HG02840 (cell line): ENCODE measurements at regions not wholly inside any gene's neighbourhood (a gene's known extent, or its start where the extent isn't known, plus 50 kb on each side); places are given as distances from the start of the nearest gene placed in this dataset.

ENCODE experiments used
- ATAC-seq: cut with Tn5 transposase; IDR thresholded peaks from one replicate; pipeline ENCODE4 v1.9.1; 2021; ENCODE audit warnings: mild to moderate bottlenecking, moderate library complexity, moderate number of reproducible peaks; ENCODE audit not compliant: unreplicated experiment, low FRiP score

DNA sequence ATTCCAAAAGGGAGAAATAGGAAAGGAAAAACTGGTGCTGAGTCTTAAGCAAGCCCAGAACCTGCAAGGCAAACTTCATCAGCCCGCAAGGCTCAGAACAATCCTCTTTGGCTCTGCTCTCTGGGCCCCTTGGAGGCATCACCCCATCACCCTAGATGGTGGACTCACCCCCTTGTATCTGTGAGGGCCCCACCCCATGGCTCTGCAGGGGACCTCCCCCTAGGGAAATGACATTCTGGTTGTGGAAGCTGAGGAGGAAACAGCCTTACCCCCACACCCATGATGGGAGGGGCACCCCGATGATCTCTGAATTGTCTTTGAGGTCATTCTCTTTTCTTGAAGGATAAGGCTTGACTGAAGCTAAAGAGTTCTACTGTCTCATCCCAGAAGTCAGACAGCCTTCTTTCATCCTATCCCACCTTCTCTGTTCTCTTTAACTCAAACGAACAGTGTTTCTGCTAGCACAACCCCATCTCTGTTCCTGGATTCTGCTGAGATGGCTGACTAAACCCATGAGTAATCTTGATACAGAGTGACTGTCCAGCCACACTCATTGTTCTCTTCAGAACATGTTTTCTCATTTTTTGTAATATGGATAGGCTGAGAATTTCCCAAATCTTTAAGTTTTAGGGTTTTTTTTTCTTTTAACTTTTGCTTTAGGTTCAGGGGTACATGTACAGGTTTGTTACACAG, 492.1 kb upstream of the MYT1L start:
- ATAC-seq = no peak

DNA sequence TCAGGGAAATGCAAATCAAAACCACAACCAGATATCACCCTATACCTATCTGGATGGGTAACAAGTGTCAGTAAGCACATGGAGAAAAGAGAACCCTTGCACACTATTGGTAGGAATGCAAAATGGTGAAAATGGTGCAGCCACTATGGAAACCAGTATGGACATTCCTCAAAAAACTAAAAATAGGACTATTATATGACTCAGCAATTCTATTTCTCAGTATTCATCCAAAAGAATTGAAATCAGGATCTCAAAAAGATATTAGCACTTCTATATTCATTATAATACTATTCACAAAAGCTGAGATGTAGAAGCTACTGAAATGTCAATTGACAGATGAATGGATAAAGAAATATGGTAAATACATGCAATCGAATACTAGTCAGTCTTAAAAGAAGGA, 491.1 kb upstream of the MYT1L start:
- ATAC-seq = no peak

DNA sequence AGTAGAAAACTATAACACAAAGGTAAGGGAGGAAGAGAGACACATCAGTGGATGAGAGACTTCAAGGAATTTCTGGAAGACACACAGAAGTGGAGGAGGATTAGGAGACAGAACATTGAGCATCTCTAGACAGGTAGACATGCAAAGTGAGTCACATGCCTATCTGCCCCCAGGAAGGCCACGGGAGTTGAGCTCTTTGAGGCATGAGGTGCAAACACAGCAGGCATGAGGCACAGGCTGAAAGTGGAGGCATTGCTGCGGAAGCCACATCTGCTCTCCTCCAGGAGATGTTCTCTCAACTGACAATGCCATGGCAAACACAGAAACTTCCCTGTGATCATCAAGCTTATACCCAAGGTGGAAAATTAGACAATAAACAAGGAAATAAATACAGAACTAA, 481.6 kb upstream of the MYT1L start:
- ATAC-seq = no peak

DNA sequence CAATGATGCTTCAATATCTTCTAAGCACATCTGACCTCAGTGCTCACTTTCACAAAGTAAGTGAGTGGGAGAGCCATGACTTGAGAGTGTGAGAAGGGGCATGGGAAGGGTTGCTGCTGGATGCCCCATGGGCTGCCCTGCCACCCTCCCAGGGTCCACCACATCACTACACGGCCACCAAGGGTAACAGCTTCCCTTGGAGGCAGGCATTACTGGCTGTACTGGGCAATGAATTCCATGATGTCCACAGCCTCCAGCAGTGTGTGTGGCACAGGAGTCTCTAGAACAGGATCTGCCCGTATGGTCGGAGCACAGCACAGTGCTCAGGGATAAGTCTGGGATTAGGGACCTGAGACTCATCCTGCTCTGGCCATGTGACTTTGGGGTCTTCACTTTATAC, 481.0 kb upstream of the MYT1L start:
- no peak for ATAC-seq

DNA sequence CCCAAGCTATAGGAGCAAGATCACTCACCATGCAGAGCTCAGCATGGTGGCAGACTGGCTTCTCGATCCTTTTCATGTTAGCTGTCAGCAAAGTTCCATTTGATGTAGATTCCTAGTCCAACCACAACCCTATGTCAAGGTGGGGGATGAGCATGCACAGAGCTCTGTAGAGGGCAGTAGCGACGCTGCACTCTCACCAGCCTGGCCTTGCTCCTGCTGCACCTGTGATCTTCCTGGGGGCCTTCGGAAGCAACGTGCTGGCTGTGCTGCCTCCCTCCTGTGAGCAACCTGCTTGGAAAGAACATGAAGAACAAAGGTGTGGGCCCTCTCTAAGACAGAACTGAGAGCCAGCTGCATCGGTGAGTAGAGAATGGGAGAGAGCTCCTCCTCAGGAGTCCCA, 479.4 kb upstream of the MYT1L start:
- ATAC-seq = no peak

DNA sequence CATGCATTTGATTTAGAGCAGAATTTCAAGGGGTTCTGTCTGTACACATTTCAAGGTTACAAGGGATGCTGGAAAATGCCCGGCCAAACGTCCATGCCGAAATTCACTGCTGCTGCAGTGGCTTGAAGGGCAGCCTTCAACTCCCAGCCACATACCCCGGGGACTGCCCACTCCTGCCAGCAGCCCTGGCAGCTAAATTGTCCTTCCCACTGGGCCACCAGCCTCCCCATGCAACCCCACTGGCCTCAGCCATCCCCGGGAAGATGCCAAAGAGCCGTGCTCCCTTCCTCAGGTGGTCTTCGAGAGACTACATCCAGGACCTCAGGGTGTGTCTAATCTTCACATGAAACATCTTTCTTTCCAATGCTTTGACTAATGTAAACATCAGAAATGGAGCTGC, 478.7 kb upstream of the MYT1L start:
- ATAC-seq = no peak

DNA sequence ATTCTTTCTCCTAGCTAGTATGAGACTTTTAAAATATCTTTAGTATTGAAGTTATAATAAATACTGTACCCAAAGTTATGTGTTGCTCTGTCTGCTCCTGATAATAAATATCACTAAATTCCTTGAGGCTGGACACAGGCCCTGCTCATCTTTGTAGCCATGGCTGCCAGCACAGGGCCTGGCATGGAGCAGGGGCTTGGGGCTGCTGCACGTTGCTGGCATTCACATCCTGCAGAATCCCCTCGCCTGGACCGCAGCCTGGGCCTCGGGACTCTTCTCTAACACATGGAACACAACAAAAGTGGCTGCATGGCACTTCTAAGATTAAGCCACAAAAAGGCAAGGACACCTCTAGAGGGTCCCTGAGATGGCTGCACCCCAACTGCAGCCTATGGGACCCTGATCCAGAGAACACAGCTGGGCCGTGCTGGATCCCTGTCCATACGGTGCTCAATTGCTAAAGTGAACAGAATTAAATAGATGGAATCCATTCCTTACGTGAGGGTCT, 477.5 kb upstream of the MYT1L start:
- ATAC-seq = no peak

DNA sequence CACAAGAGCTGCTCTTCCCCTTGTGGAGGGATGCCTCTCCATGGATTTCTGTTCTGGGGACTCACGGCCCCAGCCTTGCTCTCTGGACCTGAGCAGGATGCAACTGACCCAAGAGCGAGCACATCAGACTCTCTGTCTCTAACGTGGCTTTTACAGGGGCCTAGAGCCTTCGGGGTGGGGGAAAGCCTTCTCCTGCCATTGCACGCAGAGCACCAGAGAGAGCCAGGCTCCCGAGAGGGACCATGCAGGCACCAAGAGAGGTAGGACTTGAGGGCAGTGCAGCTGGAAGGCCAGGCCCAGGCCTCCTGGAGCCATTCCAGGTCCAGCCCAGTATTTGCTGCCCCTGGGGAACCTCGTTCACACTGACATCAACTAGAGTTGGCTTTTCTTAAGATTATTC, 475.6 kb upstream of the MYT1L start:
- ATAC-seq = no peak

DNA sequence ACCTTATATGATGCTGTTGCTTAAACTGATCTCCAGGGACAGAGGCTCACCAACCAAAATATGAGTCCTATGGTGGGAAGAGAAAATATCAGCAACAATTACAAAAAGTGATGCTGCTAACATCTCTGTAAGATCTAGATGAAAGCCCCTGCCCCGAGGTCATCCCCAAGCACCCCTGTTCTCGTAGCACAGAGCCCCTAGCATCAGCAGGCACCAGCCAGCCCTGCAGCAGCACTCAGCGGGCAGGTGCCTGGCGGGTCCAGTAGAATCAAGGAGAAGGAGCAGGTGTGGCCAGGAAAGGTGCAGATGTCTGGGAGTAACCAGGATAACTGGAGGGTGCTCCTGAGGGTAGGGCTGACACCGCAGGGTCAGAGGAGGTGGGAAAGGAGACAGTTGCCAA, 474.2 kb upstream of the MYT1L start:
- no peak for ATAC-seq

DNA sequence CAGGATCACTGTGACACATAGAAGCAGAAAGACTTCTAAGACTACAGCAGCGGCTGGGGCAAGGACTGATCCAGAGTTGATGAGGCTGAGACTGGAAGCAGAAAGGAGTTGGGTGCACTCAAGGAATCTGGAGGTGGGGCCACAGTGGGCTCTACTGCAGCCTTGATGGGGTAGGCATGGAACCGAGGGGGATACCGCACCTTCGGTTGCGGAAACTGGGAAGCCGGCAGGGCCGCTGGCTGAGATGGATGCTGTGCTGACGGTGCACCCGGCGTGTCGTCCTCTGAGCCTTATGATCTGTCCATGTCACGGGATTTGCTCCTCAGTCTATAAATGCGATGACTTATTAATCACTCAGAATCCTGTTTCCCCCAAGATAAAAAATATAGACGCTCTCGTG, 473.5 kb upstream of the MYT1L start:
- ATAC-seq = no peak

DNA sequence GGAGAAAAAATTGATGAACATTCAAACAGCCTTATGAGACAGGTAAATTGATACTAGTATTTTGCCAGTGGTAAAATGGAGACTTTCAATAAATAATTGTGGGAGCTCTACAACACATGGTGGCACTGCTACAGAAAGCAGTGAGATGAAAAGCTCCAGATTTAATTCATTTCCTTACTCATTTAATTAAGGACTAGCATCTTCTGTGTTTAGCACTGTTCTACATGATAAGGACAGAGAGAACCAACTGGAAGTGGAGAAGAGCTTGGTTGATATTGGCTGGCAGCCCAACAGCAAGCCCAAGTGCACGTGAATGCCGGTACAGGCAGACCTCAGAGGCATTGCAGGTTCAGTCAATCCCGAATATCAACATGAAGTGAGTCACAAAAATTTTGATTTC, 470.4 kb upstream of the MYT1L start:
- ATAC-seq = no peak

DNA sequence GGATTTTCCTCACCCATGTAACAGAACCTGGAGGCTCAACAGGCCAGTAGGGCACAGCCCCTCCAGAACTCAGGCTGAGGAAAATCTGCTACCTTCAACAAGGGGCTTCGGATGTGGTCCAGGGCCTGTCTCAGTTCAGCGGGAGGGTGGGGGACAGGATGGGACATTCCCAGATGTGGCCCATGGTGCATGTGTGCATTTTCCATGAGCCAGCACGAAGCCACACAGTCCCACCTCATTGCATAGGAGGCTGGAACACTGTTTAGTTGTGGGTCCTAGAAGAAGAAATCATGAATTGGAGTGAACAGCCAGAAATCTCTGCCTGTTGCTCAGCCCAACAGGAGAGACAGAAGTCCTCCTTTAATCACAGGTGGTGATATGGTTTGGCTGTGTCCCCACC, 469.6 kb upstream of the MYT1L start:
- ATAC-seq = no peak

DNA sequence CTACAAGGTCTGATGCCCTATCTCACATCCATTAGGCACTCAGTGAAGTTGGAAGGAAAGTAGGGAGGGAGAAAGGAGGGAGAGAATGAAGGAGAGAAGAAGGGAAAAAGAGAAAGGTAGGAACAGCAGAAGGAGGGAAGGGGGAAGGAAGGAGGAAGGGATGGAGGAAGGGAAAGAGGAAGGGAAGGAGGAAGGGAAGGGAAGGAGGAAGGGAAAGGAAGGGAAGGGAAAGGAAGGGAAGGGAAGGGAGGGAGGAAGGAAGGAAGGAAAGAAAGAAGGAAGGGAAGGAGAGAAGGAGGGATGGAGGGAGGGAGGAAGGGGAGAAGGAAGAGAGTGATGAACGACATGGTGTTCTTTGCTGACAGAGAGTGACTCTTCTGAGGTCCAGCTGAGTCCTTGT, 468.9 kb upstream of the MYT1L start:
- no peak for ATAC-seq

DNA sequence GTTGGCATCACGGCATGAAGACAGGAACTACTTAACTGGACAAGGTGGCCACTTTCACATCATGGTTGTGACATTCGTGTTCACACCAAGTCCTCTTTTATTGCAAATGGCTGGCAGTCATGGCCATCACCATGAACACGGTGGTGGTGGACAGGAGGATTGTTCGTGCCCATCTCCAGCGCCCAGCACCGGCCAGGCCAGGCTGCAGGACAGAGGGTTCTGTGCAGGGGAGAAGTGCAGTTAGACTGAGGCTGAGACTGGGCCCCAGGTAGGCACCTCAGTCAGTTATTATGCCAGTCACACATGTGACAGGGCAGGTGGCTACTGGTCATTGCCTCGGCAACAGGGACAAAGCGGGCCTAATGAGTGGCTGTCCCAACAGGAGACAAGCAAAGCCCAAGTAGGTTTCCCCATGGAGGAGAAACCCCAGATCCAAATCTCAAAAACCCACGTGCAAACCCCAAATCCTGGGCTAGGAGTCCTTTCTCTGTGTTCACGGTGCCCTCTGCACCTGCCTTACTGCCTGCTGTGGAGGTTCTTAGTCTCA, 468.1 kb upstream of the MYT1L start:
- no peak for ATAC-seq

DNA sequence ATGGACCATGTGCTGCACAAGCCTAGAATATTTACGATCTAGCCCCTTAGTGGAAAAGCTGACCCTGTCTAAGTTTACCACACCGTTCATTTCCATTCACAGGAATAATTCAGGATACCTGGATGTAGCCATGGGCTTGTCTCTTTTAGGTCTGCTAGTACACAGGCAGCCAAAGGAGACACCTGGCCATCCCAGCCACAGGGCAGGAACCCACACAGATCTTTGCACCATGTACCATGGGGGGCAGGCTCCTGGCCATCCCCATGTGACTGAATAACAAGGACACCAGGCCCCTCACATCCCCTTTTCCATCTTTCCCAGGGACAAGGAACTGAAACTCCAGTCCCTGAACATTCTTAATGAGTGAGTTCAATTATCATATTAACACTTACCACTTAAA, 467.3 kb upstream of the MYT1L start:
- ATAC-seq = no peak

DNA sequence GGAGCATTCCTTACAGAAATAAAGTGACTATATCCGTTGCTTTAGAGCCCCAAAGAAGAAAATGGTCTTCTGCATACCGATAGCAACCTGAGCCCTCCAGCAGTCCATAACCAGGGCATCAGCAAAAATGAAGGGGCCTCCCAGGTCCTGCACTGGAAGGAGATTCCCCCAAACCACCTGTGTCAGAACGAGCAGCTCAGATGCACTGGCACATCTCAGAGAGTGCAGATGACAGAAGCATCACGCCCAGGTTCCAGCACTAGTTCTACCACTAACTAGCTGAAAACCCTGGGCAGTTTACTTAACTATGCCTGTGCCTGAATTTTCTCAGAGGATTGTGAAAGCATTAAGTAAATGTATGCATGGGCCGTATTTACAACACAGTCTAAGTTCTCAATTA, 466.7 kb upstream of the MYT1L start:
- no peak for ATAC-seq

DNA sequence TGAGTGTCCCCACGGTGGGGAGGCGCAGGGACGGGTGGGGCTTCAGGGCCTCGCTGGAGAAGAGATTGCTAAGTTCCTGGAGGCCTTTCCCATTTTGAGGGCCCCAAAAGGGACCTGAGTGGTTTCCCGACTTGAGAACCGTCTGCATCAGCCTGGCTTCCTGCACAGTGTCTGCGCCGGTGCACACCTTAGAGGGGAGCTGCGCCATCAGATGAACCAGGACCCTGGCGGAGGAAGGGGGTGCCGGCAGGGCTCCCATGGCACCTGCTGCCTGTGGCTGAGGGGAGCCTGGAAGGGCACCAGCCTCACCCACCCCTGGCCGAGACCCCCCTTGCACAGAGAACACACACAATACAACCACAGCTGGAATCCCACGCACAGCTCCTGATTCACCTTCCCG, 465.1 kb upstream of the MYT1L start:
- no peak for ATAC-seq

DNA sequence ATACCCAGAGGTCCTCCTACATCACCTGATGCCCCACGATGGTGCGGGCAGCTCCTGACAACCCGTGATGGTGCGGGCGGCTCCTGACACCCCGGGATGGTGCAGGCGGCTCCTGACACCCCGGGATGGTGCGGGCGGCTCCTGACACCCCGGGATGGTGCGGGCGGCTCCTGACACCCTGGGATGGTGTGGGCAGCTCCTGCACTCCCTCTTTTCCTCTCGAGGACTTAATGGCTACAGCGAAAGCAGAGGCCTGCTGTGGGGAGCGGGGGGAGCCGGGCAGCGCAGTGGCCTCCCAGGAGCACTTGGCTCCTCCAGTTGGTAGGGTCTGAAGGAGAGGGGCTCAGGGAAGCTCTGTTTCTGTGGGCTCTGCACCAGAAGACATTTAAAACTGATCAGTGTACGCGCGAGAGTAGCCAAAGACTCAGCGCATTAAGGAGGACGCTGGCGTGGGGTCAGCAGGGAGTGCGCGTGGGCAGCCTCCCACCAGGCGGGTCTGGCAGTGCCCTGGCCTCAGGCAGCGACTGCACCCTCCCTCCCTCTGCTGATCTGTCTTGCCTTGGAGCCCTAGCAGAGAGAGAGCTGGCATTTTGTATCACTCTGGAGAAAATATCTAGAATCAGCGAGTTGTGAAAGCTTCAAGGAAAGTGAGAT, 464.5 kb upstream of the MYT1L start:
- ATAC-seq = no peak

DNA sequence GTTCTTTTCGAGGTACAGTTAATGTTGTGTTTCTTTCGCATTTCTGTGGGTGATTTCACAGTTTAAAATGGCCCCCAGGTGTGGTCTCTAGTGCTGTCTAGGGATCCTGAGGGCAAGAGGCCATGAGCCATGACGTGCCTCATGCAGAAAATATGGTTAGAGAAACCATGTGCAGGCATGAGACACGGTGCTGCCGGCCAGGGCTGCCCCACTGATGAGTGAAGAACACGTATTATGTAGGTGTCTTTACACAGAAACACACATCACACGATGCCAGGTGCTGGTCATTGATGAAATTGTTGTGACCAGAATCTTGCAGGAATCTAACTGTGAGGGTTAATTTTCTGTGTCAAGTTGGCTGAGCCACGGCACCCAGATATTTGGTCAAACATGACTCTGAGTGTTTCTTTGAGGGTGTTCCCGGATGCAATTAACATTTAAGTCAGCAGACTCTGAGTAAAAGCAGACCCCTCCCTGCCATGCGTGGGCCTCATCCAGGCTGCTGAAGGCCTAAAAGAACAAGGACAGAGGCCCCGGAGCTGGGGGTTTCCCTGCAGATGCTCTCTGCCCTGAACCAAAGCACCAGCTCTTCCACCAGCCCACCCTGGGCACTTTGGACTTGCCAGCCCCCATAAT, 463.0 kb upstream of the MYT1L start:
- no peak for ATAC-seq

DNA sequence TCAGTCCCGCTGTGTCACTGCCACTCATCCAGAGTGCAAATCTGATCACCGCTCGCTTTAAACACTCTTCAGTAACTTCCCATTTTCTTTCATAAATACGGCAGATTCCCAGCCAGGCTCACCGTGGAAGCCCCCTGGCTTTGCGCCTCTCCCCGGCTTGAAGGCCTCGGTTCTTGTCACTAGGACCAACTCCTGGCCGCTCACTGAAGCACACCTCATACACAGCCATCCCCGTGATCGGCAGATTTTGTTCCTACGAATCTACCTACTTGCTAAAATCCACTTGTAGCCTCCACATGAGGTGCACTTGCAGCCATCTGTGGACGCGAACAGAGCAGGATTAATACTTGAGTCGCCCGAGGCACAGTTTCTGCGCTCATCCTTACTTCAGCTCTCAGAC, 462.4 kb upstream of the MYT1L start:
- ATAC-seq = no peak

DNA sequence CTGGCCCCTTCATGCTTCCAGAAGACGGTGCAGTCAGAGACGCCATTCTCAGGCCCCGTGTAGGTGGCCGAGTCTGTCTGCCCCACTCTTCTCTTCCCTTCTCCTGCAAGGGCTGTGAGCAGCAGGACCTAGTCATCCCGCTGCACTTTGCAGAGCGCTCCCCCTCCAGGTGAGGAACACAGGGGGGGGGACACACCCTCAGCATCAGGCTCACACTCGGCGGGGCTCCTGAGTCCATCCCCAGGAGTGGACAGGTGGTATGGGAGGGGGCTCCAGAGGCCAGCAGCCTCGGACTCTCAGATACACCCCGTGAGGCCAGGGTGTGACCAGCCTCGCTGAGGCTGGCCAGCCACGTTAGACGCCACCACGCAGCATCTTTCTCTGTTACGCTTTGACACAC, 460.5 kb upstream of the MYT1L start:
- no peak for ATAC-seq

DNA sequence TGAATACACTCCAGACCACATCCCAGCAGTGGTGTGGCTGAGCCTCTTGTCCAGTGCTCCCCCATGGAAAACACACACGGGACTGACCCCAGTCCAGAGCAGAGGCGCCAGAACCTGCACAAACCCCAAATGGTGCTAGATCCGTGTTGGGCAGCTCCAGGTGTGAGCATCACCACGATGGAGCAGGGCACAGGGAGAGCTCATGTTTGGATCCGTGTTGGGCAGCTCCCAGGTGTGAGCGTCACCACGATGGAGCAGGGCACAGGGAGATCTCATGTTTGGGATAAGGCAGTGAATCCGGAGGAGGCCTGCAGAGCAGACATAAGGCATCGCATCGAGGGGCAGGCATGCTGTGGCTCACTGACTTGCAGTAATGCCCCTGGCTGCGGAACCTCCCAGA, 460.0 kb upstream of the MYT1L start:
- ATAC-seq = no peak
